Right renal pelvis (tissue), 4 donors: ENCODE measurements at regions not wholly inside any gene's neighbourhood (a gene's known extent, or its start where the extent isn't known, plus 50 kb on each side); places are given as distances from the start of the nearest gene placed in this dataset.

ENCODE experiments used
- DNase-seq, 4 donors: peaks; one replicate each; pipeline ENCODE4 v3.0.0-alpha.2; 2013; ENCODE audit warnings: low read depth in 4 of 4, low spot score in 3 of 4, missing footprints in 1 of 4

DNA sequence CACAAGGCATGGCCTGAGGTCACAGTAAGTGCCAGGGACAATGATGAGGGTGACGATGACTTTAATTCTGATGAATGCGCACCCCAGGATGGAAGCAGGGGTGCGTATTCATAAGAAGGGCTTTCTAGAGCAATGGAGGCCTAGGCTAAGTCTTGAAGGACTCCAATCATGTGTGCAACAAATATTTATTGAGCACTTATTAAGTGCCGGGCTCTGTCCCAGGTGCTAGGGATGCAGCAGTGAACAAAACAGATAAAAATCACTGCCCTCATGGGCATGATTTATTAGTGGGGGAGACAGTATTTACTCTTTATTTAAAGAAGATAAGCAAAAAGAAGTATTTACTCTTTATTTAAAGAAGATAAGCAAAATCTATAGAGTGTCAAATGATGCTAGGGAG lies 198.2 kb upstream of the KCNG1 start:
- no peak for DNase-seq

DNA sequence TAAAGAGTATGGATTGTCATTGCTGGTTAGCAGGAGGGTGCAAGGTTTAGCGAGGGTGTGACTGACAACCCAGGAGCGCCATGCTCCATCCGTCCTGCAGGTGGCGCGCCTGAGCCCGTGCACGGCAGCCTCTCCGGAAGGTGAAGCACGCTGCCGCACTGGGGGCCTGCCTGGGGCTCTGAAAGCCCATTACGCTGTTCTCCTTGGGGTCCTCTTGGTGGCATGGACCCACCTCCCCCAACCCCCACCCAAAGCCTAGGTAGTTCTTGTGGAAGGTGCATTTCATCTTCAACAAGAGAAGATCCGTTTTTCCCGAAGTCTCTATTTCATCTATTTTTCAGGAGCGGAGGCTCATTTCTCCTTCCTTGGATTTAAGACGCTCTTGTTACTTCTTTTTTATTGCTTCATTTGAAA lies 197.4 kb upstream of the KCNG1 start:
- DNase-seq, result no peak

DNA sequence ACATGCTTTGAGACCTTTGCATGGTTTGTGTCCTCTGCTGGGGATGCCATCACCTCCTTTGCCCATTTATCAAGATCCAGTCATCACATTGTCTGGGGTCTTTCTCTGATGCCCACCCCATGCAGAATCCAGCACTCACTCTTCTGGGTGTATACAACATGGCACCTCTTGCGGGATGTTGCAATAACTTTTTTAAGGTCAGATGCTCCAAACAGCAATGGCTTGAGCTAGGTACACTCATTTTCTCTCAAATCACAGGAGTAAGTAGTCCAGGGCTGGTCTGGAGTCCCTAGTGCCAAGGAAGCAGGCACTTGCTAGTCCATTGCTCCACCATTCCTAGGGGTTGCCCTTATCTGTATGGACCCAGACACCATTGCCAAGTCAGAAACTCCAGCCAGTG lies 196.6 kb upstream of the KCNG1 start:
- no peak for DNase-seq

DNA sequence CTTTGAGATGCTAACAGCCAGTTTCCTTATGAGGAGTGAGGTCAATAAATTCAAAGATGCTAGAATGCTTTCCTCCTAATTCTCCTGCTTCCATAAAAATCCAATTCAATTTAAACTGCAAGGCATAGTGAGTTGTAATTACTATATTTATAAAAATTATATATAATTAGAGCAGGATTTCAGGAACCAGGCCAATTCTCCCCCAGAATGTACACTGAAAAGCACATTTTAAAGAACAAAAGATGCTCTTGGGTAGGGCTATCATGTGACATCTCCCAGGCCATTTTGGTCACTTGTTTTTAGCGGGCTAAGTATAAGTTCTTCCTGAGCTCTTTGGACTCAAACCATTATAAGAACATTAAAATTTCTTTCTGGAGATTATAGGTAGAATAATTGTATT lies 195.7 kb upstream of the KCNG1 start:
- DNase-seq, result no peak

DNA sequence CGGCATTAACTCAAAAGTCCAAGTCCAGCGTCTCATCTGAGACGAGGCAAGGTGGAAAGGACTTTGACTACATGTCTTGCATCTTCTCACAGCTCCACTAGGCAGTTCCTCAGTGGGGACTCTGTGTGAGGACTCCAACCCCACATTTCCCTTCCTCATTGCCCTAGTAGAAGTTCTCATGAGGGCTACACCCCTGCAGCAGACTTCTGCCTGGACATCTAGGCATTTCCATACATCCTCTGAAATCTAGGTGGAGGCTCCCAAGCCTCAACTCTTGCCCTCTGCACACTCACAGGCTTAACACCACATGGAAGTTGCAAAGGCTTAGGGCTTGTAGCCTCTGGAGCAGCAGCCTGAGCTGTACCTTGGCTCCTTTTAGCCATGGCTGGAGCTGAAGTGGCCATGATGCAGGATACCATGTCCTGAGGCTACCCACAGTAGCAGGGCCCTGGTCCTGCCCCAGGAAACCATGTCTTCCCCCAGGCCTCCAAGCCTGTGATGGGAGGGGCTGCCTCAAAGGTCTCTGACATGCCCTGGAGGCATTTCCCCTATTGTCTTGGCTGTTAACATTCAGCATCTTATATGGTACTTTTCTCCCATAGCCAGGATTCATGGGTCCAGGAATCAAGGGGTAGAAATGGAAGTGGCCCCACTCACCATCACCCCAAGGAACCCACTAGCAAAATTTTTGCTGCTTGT lies 194.6 kb upstream of the KCNG1 start:
- no peak for DNase-seq

DNA sequence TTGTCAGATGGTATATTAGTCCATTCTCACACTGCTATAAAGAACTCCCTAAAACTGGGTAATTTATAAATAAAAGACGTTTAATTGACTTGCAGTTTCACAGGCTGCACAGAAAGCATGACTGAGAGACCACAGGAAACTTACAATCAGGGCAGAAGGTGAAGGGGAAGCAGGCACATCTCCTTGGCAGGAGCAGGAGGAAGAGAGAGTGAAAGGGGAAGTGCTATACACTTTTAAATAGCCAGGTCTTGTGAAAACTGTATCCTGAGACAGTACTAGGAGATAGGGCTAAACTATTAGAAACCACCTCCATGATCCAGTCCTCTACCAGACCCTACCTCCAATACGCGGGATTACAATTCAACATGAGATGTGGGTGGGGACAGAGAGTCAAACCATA lies 193.9 kb upstream of the KCNG1 start:
- DNase-seq, result no peak

DNA sequence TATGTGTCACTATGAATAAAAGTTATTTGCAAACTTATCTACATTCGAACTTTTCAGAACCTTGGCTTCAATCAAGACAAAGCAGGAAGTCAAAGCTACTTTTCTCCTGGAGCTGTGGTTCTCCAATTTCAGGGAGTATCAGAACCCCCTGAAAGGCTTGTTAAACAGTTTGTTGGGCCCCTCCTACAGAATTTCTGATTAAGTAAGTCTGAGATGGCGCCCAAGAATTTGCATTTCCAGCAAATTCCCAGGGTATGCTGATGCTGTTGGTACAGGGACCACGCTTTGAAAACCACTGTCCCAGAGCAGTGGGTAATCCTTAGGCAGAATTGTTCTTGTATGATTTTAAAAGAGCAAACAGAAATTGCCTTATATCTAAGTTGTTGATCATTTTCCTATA lies 189.9 kb upstream of the KCNG1 start:
- DNase-seq, result no peak

DNA sequence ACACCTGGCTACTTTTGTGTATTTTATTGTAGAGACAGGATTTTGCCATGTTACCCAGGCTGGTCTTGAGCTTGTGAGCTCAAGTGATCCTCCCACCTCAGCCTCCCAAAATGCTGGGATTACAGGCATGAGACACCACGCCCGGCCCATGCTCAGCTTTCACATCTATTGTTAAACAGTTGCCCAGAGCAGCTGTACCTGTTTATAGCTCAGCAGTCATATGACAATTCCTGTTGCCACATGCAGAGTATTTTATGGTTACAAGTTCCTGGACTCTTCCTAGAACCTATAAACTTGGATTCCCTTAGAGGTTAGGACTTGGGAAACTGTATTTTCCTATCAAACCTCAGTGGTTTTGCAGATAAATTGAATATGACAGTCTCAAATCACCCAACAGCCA lies 188.3 kb upstream of the KCNG1 start:
- DNase-seq, result no peak

DNA sequence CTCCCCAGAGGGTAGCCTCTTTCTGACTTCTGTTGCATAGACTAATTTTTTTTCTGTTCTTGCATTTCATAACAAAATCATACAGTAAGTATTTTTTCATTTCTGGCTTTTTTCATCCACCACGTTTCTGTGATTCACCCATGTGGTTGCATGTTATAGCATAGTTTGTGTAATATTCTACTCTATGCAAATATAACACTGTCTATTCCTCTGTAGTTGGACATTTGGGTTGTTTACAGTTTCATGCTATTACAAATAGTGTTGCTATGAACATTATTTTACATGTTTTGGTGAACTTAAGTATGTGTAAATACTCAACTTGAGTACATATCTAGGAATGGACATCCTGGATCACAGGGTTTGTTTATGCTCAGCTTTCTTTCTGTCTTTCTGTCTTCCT lies 187.2 kb upstream of the KCNG1 start:
- no peak for DNase-seq

DNA sequence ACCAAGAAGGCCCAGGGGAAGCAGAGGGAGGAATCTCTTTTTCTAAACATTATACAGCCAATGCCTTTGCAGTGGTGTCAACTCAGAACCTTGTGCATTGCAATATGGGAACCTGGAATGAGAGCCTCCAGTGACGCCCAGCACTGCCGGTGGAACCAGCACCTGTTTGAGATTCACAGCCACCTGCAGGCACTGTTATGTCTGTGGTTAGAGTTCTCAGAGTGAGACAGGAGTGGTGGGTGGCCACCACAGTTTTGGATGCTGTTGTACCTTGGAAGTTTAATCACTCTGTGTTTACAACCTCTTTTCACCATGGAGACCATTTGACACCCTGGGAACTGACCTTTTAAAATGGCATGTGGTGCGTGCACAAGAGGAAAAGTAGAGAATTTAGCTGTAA lies 185.3 kb upstream of the KCNG1 start:
- DNase-seq, result no peak

DNA sequence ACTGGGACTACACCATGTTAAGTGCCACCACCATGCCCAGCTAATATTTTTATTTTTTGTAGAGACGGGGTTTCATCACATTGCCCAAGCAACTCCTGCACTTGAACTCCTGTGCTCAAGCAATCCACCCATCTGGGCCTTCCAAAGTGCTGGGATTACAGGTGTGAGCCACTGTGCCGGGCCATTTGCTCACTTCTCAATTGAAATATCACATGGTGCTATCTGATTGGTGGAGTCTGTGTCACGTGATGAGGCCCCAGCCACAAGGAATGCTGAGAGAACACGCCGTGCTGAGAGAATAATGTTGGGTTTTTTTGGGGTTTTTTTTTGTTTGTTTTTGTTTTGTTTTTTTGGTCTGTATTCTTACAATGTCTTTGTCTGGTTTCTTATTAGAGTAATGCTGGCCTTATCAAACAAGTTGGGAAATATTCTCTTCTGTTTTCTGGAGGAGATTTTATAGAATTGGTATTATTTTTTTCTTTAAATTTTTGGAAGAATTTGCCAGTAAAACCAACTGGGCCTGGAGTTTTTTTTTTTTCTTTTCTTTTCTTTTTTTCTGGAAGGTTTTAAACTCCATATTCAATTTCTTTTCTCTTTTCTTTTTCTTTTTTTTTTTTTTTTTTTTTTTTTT lies 183.2 kb upstream of the KCNG1 start:
- DNase-seq, result no peak

DNA sequence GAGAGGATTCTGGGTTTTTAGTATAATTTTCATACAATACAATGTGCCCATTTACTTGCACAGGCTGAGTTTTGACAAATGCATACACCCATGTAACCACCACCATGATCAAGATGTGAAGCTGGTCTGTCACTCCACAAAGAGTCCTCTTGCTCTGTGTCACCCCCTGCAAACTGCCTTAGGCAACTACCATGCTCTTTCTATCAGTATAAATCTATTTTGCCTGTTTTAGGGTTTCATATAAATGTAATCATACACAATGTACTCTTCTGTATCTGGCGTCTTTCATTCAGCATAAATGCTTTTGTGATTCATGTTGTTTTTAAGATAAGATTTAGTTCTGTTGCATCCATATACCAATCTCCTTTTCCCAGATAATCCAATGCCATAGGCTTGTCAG lies 181.9 kb upstream of the KCNG1 start:
- DNase-seq, result no peak

DNA sequence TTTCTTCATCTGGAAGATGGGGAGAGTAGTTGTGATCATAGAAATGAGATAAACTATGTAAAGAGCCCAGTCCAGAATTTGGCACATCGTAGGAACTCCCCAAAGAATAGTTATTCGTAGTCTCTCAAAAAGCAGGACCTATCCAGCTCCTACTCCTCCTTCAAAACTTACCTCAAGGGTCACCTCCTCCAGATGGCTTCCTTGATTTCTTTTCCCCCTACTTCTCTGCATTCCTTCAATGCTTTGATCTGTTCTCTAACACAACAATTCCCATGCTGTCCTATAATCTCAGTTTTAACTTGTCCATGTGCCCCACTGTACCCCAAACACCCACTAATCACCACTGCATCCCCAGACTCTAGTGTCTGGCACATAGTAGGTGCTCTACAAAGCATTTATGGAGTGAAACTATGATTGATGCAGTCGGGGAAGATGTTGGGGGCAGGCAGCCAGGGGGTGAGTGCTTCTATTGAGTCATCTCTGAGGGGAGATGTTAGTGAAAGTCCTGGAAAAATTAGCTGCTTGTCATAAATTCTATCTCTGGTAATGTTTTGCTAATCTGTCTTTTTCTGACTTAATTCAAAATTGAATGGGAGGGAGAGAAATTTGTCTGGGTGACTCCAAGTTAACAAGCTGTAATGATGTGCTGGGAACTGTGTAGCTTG lies 181.3 kb upstream of the KCNG1 start:
- DNase-seq, result no peak

DNA sequence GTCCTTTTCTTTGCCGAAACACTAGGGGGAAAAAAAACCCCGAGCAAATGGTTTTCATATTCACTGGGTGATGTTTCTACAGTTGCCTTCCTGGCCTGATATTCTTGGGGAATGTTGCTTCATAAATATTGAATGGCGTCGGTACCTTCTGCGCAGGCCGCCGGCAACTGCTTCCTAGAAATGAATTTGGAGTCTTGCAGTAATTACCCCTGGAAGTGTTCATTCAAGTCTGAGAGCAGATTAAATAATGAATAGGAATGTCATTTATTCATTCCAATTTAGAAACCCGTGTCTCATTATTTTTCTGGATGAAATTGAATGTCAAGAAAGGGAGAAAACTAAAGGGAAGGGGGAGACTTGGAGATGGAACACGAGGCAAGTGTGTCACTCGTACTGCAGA lies 179.4 kb upstream of the KCNG1 start:
- no peak for DNase-seq

DNA sequence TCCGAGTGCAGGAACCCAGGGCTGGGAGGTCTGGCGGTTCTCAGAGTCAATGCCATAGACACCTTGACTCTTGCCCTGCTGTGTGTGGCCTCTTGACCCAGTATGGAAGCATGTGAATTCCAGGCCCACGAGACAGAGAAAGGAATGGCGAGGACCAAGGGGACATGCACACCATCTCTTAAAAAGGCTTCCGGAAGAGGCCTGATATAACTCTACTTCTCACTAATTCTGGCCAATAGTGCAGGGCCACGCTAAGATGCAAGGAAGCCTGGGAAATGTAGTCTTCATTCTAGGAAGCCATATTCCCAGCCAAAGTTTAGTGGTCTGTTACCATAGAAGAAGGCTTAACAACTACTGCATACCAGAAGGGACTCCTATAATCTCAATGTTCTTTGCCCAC lies 177.0 kb upstream of the KCNG1 start:
- DNase-seq, result no peak

DNA sequence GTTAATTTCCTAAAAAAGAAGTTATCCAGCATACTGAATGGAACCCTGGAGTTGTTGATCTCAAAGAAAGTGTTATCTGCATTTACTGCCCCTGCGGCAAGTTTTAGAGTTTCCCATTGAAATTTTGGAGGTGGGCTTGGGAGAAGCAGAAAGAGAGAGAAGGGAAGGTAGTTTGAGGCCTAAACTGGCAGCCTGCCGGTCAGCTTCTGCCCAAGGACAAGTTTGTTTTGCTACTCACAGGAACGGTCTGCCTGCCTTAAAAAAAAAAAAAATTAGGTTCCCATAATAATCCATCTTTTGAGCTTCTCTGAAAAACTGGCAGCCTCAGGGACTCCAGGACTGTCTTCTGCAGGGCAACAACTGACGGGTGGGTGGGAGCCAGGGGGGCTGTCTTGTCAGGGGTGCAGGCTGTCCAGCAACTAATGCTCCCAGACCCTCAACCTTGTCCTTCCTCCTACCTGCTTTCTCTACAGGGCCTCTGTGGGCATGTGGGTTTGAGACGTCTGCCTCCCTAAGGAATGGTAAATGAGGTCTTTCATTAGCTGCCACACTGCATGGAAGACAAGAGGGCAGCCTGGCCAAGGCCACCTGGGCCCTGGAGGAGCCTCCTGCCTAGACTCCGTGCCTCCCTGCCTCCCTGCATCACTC lies 176.1 kb upstream of the KCNG1 start:
- no peak for DNase-seq

DNA sequence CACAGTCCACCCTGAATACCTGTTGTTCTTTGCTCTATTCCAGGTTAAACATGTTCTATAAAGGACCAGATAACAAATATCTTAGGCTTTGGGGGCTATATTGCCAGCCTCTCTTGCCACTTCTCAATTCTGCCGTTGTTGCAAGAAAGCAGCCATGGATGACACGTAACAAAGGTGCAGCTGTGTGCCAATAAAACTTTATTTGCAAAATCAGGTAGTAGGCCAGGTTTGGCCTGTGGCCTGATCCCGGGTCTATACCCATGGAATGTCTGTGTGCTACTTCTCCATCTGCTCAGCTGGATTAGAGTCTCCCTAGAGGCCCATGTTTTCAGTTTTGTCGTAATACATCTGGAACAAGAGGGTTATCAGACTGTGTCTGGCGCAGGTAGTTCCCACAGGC lies 175.3 kb upstream of the KCNG1 start:
- DNase-seq, result no peak

DNA sequence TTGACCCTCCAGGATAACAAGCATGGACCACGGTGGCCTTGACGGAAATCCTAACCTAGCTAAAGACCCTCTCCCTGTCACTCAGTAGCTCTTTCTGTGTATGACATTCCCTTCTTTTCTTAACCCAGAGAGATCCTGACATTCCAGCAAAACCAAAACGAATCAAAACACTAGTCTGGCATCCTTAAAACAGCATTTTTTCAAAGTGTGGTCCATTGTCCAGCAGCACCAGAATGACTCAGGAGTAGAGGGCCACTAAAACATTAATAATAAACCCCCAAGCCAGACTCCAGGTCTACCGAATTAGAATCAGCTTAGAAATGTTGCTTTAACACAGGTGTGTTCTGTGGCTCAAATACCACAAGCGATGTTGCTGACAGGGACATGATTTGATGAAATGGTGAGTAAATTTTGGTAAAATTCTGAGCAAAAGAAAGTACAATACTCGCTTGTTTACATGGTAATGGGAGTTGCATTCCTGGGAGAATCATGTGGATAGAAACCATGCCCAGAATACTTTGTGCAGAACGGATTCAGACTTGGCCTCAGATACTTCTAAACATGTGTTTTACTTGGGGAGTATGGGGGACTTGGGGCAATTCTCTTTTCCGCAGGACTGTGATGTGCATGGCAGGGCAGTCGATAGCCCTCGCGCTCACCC lies 174.2 kb upstream of the KCNG1 start:
- no peak for DNase-seq

DNA sequence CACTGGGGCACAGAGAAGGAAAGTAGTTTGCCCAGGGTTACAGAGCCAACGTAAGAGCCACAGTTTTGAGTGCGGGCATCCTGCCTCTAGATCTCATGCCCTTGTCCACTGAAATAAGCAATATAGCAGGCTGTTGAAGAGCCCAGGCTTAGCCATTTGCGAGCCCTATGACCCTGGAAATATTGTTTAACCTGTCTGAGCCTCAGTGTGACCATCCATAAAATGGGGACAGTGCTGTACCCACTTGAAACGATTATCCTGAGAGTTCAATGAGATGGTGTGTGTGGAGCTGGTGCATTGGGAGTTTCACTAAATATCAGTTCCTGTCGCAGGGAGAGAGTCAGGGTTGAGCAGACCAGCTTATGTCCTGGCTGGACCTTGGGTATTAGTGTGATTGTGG lies 173.1 kb upstream of the KCNG1 start:
- DNase-seq, result no peak

DNA sequence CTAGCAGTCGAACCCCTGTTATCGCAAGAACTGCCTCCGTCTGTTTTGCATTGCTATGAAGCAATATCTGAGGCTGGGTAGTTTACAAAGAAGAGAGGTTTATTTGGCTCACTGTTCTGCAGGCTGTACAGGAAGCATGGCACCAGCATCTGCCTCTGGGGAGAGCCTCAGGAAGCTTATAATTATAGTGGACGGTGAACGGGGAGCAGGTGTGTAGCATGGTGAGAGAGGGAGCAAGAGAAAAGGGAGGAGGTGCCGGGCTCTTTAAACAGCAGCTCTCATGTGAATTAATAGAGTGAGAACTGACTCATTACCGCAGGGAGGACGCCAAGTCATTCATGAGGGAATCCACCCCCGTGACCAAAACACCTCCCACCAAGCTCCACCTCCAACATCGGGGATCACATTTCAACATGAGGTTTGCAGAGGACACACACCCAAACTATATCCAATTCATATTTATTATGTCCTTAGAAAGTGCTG lies 172.6 kb upstream of the KCNG1 start:
- no peak for DNase-seq
